K562 (cell line): ENCODE measurements at regions not wholly inside any gene's neighbourhood (a gene's known extent, or its start where the extent isn't known, plus 50 kb on each side); places are given as distances from the start of the nearest gene placed in this dataset.

Experiments used
- ELF1 ChIP-seq: fragments of 200-800 bp; sonication (Bioruptor generic); IDR thresholded peaks from 2 replicates; pipeline ENCODE4 v1.6.1; 2016; ENCODE audit warnings: missing genetic modification characterization, missing compliant biosample characterization
- ETV5 ChIP-seq: sonication (generic); formaldehyde crosslinking; IDR thresholded peaks from 2 replicates; pipeline ENCODE4 v1.4.0; 2020; ENCODE audit warnings: low read depth, mild to moderate bottlenecking, missing genetic modification reagents
- GABPA ChIP-seq: fragments of 200-800 bp; sonication (Bioruptor generic); conservative IDR thresholded peaks from 2 replicates; pipeline ENCODE4 v1.6.1; 2016; ENCODE audit warnings: low read depth, missing genetic modification characterization, missing compliant biosample characterization
- HCFC1 ChIP-seq: IDR thresholded peaks from 2 replicates; pipeline ENCODE4 v1.6.1; 2012; ENCODE audit warnings: low read depth, low read length, improper control_type of control experiment
- NCOA4 ChIP-seq: fragments of 450-650 bp; IDR thresholded peaks from 2 replicates; pipeline ENCODE4 v1.6.1; 2018; ENCODE audit warnings: mild to moderate bottlenecking; ENCODE audit not compliant: partially characterized antibody
- NR2F6 ChIP-seq: fragments of 450-650 bp; formaldehyde crosslinking; IDR thresholded peaks from 2 replicates; pipeline ENCODE4 v1.4.0; 2020; ENCODE audit warnings: mild to moderate bottlenecking
- POLR2AphosphoS5 ChIP-seq: IDR thresholded peaks from 2 replicates; pipeline ENCODE4 v1.6.1; 2011; ENCODE audit warnings: mild to moderate bottlenecking, low read depth, low read length, moderate library complexity; ENCODE audit not compliant: control insufficient read depth, insufficient read depth
- PYGO2 ChIP-seq: fragments of 450-650 bp; IDR thresholded peaks from 2 replicates; pipeline ENCODE4 v1.6.1; 2016; ENCODE audit warnings: mild to moderate bottlenecking, missing genetic modification characterization, moderate library complexity, missing compliant biosample characterization
- RBFOX2 ChIP-seq: fragments of 200-400 bp; formaldehyde crosslinking; IDR thresholded peaks from 2 replicates; pipeline ENCODE4 v1.6.1; 2017; ENCODE audit warnings: low read depth, mild to moderate bottlenecking, low read length, moderate library complexity
- RFX5 ChIP-seq: IDR thresholded peaks from 2 replicates; pipeline ENCODE4 v1.6.1; 2011; ENCODE audit warnings: low read depth, mild to moderate bottlenecking, improper control_type of control experiment, low read length
- YY1 ChIP-seq, 3 experiments: IDR thresholded peaks; 2 replicates each; pipeline ENCODE4 v1.6.1; 2011; ENCODE audit warnings: low read length in 2 of 3, mild to moderate bottlenecking in 2 of 3, moderate library complexity in 2 of 3, borderline replicate concordance in 1 of 3, control low read depth in 1 of 3, low read depth in 1 of 3; ENCODE audit not compliant: insufficient read depth in 3 of 3, insufficient replicate concordance in 2 of 3, control insufficient read depth in 1 of 3, insufficient read length in 1 of 3; ENCODE audit errors: extremely low read depth in 1 of 3
- ZNF146 ChIP-seq: IDR thresholded peaks from one replicate; pipeline ENCODE4 v1.6.1; 2018; ENCODE audit warnings: missing compliant biosample characterization; ENCODE audit not compliant: unreplicated experiment
- TF ChIP-seq, protein P1 (sequence below), 3 experiments: IDR thresholded peaks in 2 of 3; conservative IDR thresholded peaks in 1 of 3; 2 replicates each; pipeline ENCODE4 v1.5.1; 2011 to 2012; ENCODE audit warnings: low read length in 3 of 3, mild to moderate bottlenecking in 3 of 3, control low read depth in 2 of 3, improper control_type of control experiment in 1 of 3, inconsistent platforms in 1 of 3, low read depth in 1 of 3, mixed read lengths in 1 of 3, moderate library complexity in 1 of 3; ENCODE audit not compliant: insufficient read depth in 2 of 3
- TF ChIP-seq, protein P2 (sequence below): sonication (generic); formaldehyde crosslinking; IDR thresholded peaks from 2 replicates; pipeline ENCODE4 v1.8.0; 2023; ENCODE audit warnings: mild to moderate bottlenecking, missing genetic modification reagents

DNA sequence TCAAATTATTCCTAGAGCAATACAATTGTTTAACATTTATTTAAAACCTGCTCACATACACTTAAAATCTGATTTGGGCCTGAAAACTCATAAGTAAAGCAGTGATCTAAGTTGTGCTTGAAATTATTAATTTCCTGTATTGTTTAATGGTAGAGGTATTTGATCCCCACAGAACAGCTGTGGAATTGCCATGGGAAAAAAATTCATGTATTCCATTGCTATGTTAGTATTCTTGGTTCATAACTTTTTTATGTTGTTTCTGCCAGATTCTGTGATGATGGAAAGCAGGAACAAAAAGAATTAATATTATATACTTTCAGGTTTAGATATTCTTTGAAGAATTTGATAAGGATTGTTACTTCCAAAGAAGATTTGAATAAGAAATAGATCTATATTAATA, 831.5 kb upstream of the NR2F2 start:
- TF ChIP-seq RBFOX2 (no peak), RFX5 (no peak), HCFC1 (no peak), GABPA (tag) (no peak), ETV5 (CRISPR knock-in tag) (no peak), ELF1 (no peak), NR2F6 (no peak), ZNF146 (no peak), POLR2AphosphoS5 (no peak), PYGO2 (tag) (no peak), YY1 (IDR thresholded peaks at IDR 0.05; ENCODE audit: borderline replicate concordance in 1 of 3, control insufficient read depth in 1 of 3, extremely low read depth in 1 of 3, insufficient read depth in 3 of 3, insufficient read length in 1 of 3, insufficient replicate concordance in 2 of 3, low read depth in 1 of 3, low read length in 2 of 3) (no peak), NCOA4 (no peak)
- TF ChIP-seq, protein P1, sequence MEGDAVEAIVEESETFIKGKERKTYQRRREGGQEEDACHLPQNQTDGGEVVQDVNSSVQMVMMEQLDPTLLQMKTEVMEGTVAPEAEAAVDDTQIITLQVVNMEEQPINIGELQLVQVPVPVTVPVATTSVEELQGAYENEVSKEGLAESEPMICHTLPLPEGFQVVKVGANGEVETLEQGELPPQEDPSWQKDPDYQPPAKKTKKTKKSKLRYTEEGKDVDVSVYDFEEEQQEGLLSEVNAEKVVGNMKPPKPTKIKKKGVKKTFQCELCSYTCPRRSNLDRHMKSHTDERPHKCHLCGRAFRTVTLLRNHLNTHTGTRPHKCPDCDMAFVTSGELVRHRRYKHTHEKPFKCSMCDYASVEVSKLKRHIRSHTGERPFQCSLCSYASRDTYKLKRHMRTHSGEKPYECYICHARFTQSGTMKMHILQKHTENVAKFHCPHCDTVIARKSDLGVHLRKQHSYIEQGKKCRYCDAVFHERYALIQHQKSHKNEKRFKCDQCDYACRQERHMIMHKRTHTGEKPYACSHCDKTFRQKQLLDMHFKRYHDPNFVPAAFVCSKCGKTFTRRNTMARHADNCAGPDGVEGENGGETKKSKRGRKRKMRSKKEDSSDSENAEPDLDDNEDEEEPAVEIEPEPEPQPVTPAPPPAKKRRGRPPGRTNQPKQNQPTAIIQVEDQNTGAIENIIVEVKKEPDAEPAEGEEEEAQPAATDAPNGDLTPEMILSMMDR (IDR thresholded peaks at IDR 0.05 in 2 of 3, conservative IDR thresholded peaks at IDR 0.05 in 1 of 3; ENCODE audit: insufficient read depth in 2 of 3, low read depth in 1 of 3, low read length in 3 of 3) = no peak
- TF ChIP-seq, protein P2, sequence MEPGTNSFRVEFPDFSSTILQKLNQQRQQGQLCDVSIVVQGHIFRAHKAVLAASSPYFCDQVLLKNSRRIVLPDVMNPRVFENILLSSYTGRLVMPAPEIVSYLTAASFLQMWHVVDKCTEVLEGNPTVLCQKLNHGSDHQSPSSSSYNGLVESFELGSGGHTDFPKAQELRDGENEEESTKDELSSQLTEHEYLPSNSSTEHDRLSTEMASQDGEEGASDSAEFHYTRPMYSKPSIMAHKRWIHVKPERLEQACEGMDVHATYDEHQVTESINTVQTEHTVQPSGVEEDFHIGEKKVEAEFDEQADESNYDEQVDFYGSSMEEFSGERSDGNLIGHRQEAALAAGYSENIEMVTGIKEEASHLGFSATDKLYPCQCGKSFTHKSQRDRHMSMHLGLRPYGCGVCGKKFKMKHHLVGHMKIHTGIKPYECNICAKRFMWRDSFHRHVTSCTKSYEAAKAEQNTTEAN (CRISPR knock-in tag) = no peak
